PC-3 (cell line): ENCODE measurements at regions not wholly inside any gene's neighbourhood (a gene's known extent, or its start where the extent isn't known, plus 50 kb on each side); places are given as distances from the start of the nearest gene placed in this dataset.
A peak's percentile ranks its signal among the peaks of the same experiment; 100 is the strongest.

Experiments used
- ATAC-seq: fragments of 200-7000 bp; cut with Tn5 transposase; 2 replicates; pipeline ENCODE4 v1.9.1; 2020; ENCODE audit warnings: mild to moderate bottlenecking, moderate library complexity
- BruUV-seq: library from RNA; stranded (reverse); fragments of 400-500 nt; replicated peaks from 2 replicates; lab custom pipeline; 2021; lab: Mats Ljungman, UMichigan
- CTCF ChIA-PET: fragments of 300-600 bp; sonication (Branson Sonifier 250); formaldehyde crosslinking; loops from one replicate; lab custom pipeline; 2022; ENCODE audit warnings: antibody characterized with exemption; lab: Charles Lee
- POLR2A ChIA-PET: fragments of 300-600 bp; sonication (Branson Sonifier 250); formaldehyde crosslinking; loops from one replicate; lab custom pipeline; 2022; ENCODE audit warnings: antibody characterized with exemption; ENCODE audit not compliant: unreplicated experiment; lab: Charles Lee
- DNase-seq: peaks from one replicate; pipeline ENCODE4 v3.0.0-alpha.2; 2015
- H2AFZ ChIP-seq: fragments of 300-600 bp; sonication (generic); 2 replicates; pipeline ENCODE4 v1.6.0; 2016; ENCODE audit warnings: antibody characterized with exemption, low read length
- H3F3A ChIP-seq: fragments of 300-600 bp; sonication (generic); one replicate; pipeline ENCODE4 v1.6.0; 2017; ENCODE audit warnings: antibody characterized with exemption, low read length, control low read depth, mild to moderate bottlenecking; ENCODE audit not compliant: unreplicated experiment
- H3K27ac ChIP-seq: fragments of 300-600 bp; sonication (generic); 2 replicates; pipeline ENCODE4 v1.5.1; 2016; ENCODE audit warnings: mild to moderate bottlenecking, low read length
- H3K27me3 ChIP-seq: fragments of 300-600 bp; sonication (generic); 2 replicates; pipeline ENCODE4 v1.6.1; 2016; ENCODE audit warnings: low read length, mixed read lengths
- H3K36me3 ChIP-seq: fragments of 300-600 bp; sonication (generic); 2 replicates; pipeline ENCODE4 v1.6.1; 2016; ENCODE audit warnings: low read depth, mixed run types, low read length, mixed read lengths
- H3K4me1 ChIP-seq: fragments of 300-600 bp; sonication (generic); 2 replicates; pipeline ENCODE4 v1.5.1; 2016; ENCODE audit warnings: low read length; ENCODE audit not compliant: insufficient read depth
- H3K4me2 ChIP-seq: fragments of 300-600 bp; sonication (generic); 2 replicates; pipeline ENCODE4 v1.6.0; 2016; ENCODE audit warnings: low read length
- H3K4me3 ChIP-seq: fragments of 300-600 bp; sonication (generic); 2 replicates; pipeline ENCODE4 v1.5.1; 2016; ENCODE audit warnings: mild to moderate bottlenecking, low read length, mixed read lengths
- H3K79me2 ChIP-seq: fragments of 300-600 bp; sonication (generic); 2 replicates; pipeline ENCODE4 v1.6.1; 2017; ENCODE audit warnings: low read length, mixed read lengths
- H3K9ac ChIP-seq: fragments of 300-600 bp; sonication (generic); 2 replicates; pipeline ENCODE4 v1.6.0; 2016; ENCODE audit warnings: mild to moderate bottlenecking, low read length
- H3K9me2 ChIP-seq: fragments of 300-600 bp; sonication (generic); replicated peaks from 2 replicates; pipeline ENCODE4 v1.6.1; 2016; ENCODE audit warnings: mixed run types, low read length, mixed read lengths
- H3K9me3 ChIP-seq: fragments of 300-600 bp; sonication (generic); 2 replicates; pipeline ENCODE4 v1.6.1; 2016; ENCODE audit warnings: low read length, mixed read lengths
- H4K20me1 ChIP-seq: fragments of 300-600 bp; sonication (generic); 2 replicates; pipeline ENCODE4 v1.6.1; 2016; ENCODE audit warnings: low read length, mixed read lengths
- EZH2 ChIP-seq: fragments of 300-600 bp; sonication (generic); IDR thresholded peaks from one replicate; pipeline ENCODE4 v1.6.1; 2017; ENCODE audit warnings: antibody characterized with exemption, mild to moderate bottlenecking, low read length; ENCODE audit not compliant: unreplicated experiment
- EZH2phosphoT487 ChIP-seq: fragments of 300-600 bp; sonication (generic); IDR thresholded peaks from 2 replicates; pipeline ENCODE4 v1.6.1; 2018; ENCODE audit warnings: mild to moderate bottlenecking, antibody characterized with exemption, low read length, borderline replicate concordance
- intact Hi-C: fragments of 100-400 bp; cut with micrococcal nuclease; formaldehyde crosslinking; loops from 2 replicates; pipeline ENCODE4 v1.9.0; 2023
- TF ChIP-seq, protein P1 (sequence below): fragments of 300-600 bp; sonication (generic); conservative IDR thresholded peaks from 2 replicates; pipeline ENCODE4 v1.5.1; 2017; ENCODE audit warnings: antibody characterized with exemption, low read depth, mild to moderate bottlenecking, low read length

DNA sequence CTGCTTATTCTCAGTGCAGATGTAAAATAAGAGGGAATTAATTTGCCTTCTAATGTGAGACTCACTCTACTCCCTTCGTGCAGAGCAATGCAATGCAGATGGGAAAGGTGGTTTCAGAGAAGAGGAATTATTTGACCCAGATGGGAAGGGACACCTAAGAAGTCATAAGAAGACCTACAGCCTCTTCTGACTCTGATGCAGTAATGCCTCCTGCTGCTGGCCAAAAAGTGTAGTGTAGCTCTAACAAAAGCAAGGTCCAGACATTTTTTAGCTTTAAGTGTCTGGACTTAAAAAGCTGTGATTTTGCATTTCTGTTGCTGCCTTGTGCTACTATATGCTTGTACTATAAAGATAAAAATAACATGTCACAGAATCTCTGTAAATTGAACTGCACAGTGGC is 501.4 kb downstream of the TTLL7 start:
- Histone ChIP-seq H3K36me3 (no peaks in the 10 kb centered on the region), H3F3A (no peaks in the 10 kb centered on the region), H3K79me2 (no peaks in the 10 kb centered on the region), H3K4me3 (no peak overlapping the region), H4K20me1 (no peaks in the 10 kb centered on the region), H2AFZ (no peak overlapping the region), H3K4me1 (no peaks in the 10 kb centered on the region), H3K9me3 (no peaks in the 10 kb centered on the region), H3K9ac (no peak overlapping the region), H3K27ac (no peak overlapping the region), H3K4me2 (no peak overlapping the region), H3K27me3 (peaks cover 12% of the 10 kb centered on the region; the same call in 1 of the 2 replicates), H3K9me2 (no peaks in the 10 kb centered on the region)
- DNase-seq (peak; percentile 13), ATAC-seq (no peak)
- intact Hi-C loops = no loop called here
- BruUV-seq = no TSS peak
- no peak for TF ChIP-seq EZH2phosphoT487
- TF ChIP-seq, protein P1, sequence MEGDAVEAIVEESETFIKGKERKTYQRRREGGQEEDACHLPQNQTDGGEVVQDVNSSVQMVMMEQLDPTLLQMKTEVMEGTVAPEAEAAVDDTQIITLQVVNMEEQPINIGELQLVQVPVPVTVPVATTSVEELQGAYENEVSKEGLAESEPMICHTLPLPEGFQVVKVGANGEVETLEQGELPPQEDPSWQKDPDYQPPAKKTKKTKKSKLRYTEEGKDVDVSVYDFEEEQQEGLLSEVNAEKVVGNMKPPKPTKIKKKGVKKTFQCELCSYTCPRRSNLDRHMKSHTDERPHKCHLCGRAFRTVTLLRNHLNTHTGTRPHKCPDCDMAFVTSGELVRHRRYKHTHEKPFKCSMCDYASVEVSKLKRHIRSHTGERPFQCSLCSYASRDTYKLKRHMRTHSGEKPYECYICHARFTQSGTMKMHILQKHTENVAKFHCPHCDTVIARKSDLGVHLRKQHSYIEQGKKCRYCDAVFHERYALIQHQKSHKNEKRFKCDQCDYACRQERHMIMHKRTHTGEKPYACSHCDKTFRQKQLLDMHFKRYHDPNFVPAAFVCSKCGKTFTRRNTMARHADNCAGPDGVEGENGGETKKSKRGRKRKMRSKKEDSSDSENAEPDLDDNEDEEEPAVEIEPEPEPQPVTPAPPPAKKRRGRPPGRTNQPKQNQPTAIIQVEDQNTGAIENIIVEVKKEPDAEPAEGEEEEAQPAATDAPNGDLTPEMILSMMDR = peak; percentile 39; the same call in 1 of the 2 replicates
- POLR2A ChIA-PET = no interaction called here
- CTCF ChIA-PET = no interaction called here

- intact Hi-C loops = no loop called here
- BruUV-seq = no TSS peak
- Histone ChIP-seq H3K27me3 (peaks cover 6% of the 10 kb centered on the region; the same call in 1 of the 2 replicates), H3K4me2 (no peak overlapping the region), H2AFZ (no peak overlapping the region), H3K9me3 (no peaks in the 10 kb centered on the region), H3K4me3 (no peak overlapping the region), H3K36me3 (no peaks in the 10 kb centered on the region), H3K9ac (no peak overlapping the region), H3K9me2 (no peaks in the 10 kb centered on the region), H3F3A (no peaks in the 10 kb centered on the region), H3K79me2 (no peaks in the 10 kb centered on the region), H3K27ac (no peak overlapping the region), H4K20me1 (no peaks in the 10 kb centered on the region), H3K4me1 (no peaks in the 10 kb centered on the region)
- ATAC-seq = no peak
- ChIA-PET POLR2A (no interaction called here), CTCF (no interaction called here)
- TF ChIP-seq EZH2phosphoT487 (no peak), EZH2 (no peak)
- TF ChIP-seq, protein P1 = no peak
- no peak for DNase-seq
Measured at GRCh38 chr1:83495560-83495959, 503.4 kb downstream of the TTLL7 start.

DNA sequence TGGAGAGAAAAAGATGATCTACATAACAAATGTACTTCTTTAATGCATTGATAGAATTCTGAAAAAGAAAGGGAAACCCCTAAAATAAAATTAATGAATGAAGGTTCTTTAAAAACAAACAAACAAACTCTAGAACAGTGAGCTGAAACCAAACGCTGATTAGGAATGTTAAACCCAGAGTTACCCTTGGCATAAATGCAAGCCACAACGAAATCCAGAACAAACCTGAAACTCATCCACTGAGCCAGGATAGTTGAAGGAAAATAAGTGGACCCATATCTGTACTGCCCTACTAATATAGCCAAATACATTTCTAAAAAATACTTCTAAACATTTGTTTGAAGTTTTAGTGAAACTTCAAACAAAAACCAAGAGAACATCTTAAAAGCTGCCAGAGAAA is 505.3 kb downstream of the TTLL7 start:
- Histone ChIP-seq H3K4me3 (no peak overlapping the region), H3K4me2 (no peak overlapping the region), H3K27me3 (no peaks in the 10 kb centered on the region), H3K9me3 (no peaks in the 10 kb centered on the region), H3K4me1 (no peaks in the 10 kb centered on the region), H3K27ac (no peak overlapping the region), H4K20me1 (no peaks in the 10 kb centered on the region), H2AFZ (no peak overlapping the region), H3K9me2 (no peaks in the 10 kb centered on the region), H3K36me3 (no peaks in the 10 kb centered on the region), H3F3A (no peaks in the 10 kb centered on the region), H3K79me2 (no peaks in the 10 kb centered on the region), H3K9ac (no peak overlapping the region)
- ChIA-PET CTCF (no interaction called here), POLR2A (no interaction called here)
- no peak for DNase-seq
- no TSS peak for BruUV-seq
- intact Hi-C loops = no loop called here
- ATAC-seq = no peak
- TF ChIP-seq EZH2 (no peak), EZH2phosphoT487 (no peak)
- TF ChIP-seq, protein P1 = no peak
